Nephron progenitor cell (in vitro differentiated cells): ENCODE measurements at regions not wholly inside any gene's neighbourhood (a gene's known extent, or its start where the extent isn't known, plus 50 kb on each side); places are given as distances from the start of the nearest gene placed in this dataset.

Source experiments
- DNase-seq: peaks from one replicate; pipeline ENCODE4 v3.0.0; 2021
- H3K27ac Mint-ChIP-seq: 2 replicates; pipeline ENCODE4 v1.8.0; 2021; ENCODE audit warnings: mild to moderate bottlenecking, moderate library complexity, mixed read lengths
- H3K27me3 Mint-ChIP-seq: 2 replicates; pipeline ENCODE4 v1.8.0; 2021; ENCODE audit warnings: mild to moderate bottlenecking, low read depth, mixed read lengths; ENCODE audit not compliant: poor library complexity
- H3K36me3 Mint-ChIP-seq: 2 replicates; pipeline ENCODE4 v1.8.0; 2021; ENCODE audit warnings: low read depth, mixed read lengths
- H3K4me1 Mint-ChIP-seq: 2 replicates; pipeline ENCODE4 v1.8.0; 2021; ENCODE audit warnings: mixed read lengths
- H3K4me3 Mint-ChIP-seq: 2 replicates; pipeline ENCODE4 v1.8.0; 2021; ENCODE audit warnings: mild to moderate bottlenecking, moderate library complexity, mixed read lengths
- H3K9me3 Mint-ChIP-seq: 2 replicates; pipeline ENCODE4 v1.8.0; 2021; ENCODE audit warnings: mild to moderate bottlenecking, moderate library complexity, mixed read lengths
- TF ChIP-seq, protein P1 (sequence below): fragments of 200-600 bp; sonication (generic); IDR thresholded peaks from 2 replicates; pipeline ENCODE4 v1.5.0; 2021; ENCODE audit warnings: antibody characterized with exemption

DNA sequence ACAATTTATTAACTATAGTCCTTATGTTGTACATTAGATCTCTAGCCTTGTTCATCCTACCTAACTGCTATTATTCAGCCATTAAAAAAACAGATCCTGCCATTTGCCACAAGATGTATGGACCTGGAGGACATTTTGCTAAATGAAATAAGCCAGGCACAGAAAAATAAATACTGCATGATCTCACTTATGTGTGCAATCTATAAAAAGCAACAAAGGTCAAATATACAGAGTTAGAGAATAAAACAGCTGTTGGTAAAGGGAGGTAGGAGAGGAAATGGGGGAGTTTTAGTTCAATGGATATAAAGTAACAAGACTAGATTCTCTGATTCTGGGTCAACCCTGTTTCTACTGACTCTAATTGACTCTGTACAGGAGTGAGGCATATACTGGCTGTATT is 103.3 kb upstream of the FAM9C start:
- Mint-ChIP-seq H3K4me1 (peaks cover 11% of the 10 kb centered on the region), H3K4me3 (no peak overlapping the region), H3K27me3 (no peaks in the 10 kb centered on the region), H3K27ac (no peak overlapping the region), H3K9me3 (peaks cover 55% of the 10 kb centered on the region), H3K36me3 (peaks cover 10% of the 10 kb centered on the region)
- TF ChIP-seq, protein P1, sequence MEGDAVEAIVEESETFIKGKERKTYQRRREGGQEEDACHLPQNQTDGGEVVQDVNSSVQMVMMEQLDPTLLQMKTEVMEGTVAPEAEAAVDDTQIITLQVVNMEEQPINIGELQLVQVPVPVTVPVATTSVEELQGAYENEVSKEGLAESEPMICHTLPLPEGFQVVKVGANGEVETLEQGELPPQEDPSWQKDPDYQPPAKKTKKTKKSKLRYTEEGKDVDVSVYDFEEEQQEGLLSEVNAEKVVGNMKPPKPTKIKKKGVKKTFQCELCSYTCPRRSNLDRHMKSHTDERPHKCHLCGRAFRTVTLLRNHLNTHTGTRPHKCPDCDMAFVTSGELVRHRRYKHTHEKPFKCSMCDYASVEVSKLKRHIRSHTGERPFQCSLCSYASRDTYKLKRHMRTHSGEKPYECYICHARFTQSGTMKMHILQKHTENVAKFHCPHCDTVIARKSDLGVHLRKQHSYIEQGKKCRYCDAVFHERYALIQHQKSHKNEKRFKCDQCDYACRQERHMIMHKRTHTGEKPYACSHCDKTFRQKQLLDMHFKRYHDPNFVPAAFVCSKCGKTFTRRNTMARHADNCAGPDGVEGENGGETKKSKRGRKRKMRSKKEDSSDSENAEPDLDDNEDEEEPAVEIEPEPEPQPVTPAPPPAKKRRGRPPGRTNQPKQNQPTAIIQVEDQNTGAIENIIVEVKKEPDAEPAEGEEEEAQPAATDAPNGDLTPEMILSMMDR: no peak
- no peak for DNase-seq

DNA sequence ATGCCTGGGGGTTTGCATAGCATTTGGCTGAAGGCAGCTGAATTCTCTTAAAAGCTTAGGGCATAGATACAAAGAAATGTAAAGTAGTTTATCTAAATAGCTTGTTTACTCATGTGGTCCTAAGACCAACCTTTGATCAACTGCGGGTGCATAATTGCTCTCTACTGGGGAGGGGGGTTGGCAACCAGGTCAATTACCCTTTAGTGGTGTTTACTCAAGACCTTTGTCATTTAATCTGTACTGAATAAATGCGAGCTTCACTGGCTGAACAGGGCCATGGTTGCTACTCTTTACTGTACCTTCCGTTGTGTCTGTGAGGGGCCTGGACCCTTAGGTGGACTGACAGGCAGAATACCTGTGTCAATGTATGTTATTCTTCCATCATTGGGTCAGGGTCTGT is 102.7 kb upstream of the FAM9C start:
- no peak for DNase-seq
- H3K27me3 Mint-ChIP-seq: no peaks in the 10 kb centered on the region
- H3K4me1 Mint-ChIP-seq: peaks cover 16% of the 10 kb centered on the region
- H3K4me3 Mint-ChIP-seq: no peak overlapping the region
- H3K27ac Mint-ChIP-seq: no peak overlapping the region
- peaks cover 10% of the 10 kb centered on the region for H3K36me3 Mint-ChIP-seq
- TF ChIP-seq, protein P1: no peak
- H3K9me3 Mint-ChIP-seq: peaks cover 50% of the 10 kb centered on the region

DNA sequence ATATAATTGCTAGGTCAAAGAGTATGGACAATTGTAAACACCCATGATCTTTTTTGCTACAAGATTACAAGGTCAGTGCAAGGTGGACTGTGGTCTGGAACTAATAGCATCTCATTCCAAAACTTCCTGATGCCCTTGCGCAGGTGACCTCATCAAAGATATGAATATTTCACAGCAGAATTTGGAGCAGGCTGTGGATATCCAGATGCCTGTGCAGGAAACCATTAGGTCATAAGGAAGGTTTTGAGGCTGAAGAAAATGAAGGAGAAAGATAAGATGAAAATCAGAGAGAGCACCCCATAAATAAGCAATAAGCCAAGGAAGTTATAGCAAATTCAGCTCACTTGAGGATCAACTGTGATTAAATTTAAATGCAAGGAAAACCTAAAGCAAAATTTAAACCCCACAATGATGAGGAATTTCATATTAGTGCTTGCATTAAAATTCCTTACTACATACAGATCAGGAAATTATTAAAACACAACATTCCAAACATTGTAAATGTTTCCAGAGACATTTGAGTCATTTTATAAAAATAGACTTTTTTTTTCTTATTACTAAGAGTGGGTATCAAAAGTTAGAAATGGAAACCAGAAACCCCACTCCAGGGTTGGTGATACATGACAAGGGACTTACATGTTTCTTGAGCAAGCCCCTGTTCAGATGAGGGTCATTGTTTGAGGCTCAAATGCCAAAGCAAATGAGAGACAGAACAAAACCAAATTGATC is 100.7 kb upstream of the FAM9C start:
- Mint-ChIP-seq H3K9me3 (peaks cover 50% of the 10 kb centered on the region), H3K27ac (no peak overlapping the region), H3K27me3 (no peaks in the 10 kb centered on the region), H3K4me3 (no peak overlapping the region), H3K36me3 (peaks cover 10% of the 10 kb centered on the region), H3K4me1 (peaks cover 17% of the 10 kb centered on the region)
- DNase-seq: no peak
- TF ChIP-seq, protein P1: no peak

DNA sequence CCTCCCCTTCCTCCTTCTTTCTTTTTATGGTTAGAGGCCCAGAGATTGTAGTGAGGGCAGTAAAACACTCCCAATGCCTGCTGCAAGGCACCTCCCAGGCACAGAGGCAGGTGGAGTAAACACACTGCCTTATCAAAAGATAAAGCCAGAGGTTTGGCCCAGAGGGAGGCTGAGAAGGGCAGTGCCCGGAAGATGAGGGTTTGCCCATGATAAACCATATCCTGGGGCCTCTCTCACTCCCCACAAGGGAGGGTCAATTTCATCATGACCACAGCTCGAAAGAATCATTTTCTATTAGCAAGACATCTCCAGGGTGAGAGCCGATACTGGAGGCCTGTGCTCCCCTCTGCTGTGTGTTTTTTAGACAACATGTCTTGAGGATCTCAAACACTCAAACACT is 98.5 kb upstream of the FAM9C start:
- no peaks in the 10 kb centered on the region for H3K27me3 Mint-ChIP-seq
- TF ChIP-seq, protein P1: no peak
- H3K4me3 Mint-ChIP-seq: no peak overlapping the region
- peaks cover 53% of the 10 kb centered on the region for H3K9me3 Mint-ChIP-seq
- H3K27ac Mint-ChIP-seq: peak overlapping the region; percentile 89
- peaks cover 17% of the 10 kb centered on the region for H3K4me1 Mint-ChIP-seq
- no peak for DNase-seq
- peaks cover 10% of the 10 kb centered on the region for H3K36me3 Mint-ChIP-seq

DNA sequence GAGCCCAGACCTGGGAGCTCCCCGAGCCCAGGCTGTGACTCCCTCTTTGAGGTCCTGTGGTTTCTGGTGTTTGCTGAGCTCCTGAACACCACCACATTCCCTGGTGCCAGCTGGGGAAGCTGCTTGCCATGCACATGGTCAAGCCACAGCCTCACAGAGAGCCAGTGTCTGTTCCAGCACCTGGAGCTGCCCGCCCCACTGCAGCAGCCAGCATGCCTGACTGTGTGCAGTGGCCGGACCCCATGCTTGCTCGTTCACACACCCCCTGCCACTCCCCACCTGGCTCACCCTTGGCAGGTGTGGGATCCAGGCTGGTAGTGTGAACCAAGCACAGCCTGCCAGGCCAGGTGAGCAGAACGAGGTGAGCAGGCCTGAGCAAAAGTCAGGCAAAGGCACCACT is 95.6 kb upstream of the FAM9C start:
- TF ChIP-seq, protein P1: no peak
- Mint-ChIP-seq H3K36me3 (peaks cover 3% of the 10 kb centered on the region), H3K9me3 (peaks cover 37% of the 10 kb centered on the region)

More for the DNA sequence above, 95.6 kb upstream of the FAM9C start:
- Mint-ChIP-seq H3K27ac (no peak overlapping the region), H3K4me1 (peaks cover 17% of the 10 kb centered on the region), H3K27me3 (no peaks in the 10 kb centered on the region), H3K4me3 (no peak overlapping the region)
- no peak for DNase-seq
